SK-N-SH (cell line): ENCODE measurements at regions not wholly inside any gene's neighbourhood (a gene's known extent, or its start where the extent isn't known, plus 50 kb on each side); places are given as distances from the start of the nearest gene placed in this dataset.

Experiments used
- CTCF ChIA-PET: fragments of 300-600, 350-600 bp; formaldehyde crosslinking; extraction: SDS; loops from one replicate; lab custom pipeline; 2021; lab: Yijun Ruan, JAX
- POLR2A ChIA-PET: fragments of 350-600 bp; sonication (Branson Sonifier 250); formaldehyde crosslinking; extraction: SDS; loops from one replicate; lab custom pipeline; 2020; ENCODE audit warnings: antibody characterized with exemption, inconsistent platforms; lab: Yijun Ruan, JAX
- DNase-seq: peaks from one replicate; pipeline ENCODE4 v3.0.0; 2012
- H2AFZ ChIP-seq: fragments of 200-600 bp; sonication (generic); 2 replicates; pipeline ENCODE4 v1.8.1; 2016; ENCODE audit warnings: antibody characterized with exemption, mild to moderate bottlenecking, low read depth
- H3F3A ChIP-seq: fragments of 200-600 bp; sonication (generic); replicated peaks from 2 replicates; pipeline ENCODE3; 2016; ENCODE audit warnings: antibody characterized with exemption, mild to moderate bottlenecking; ENCODE audit not compliant: insufficient read depth
- H3K27ac ChIP-seq, 2 experiments: fragments of 200-500 bp in 1 of 2; fragments of 200-600 bp in 1 of 2; sonication (Bioruptor generic) in 1 of 2; sonication (generic), shearing (Covaris generic) in 1 of 2; 2 replicates each; pipeline versions ENCODE4 v1.5.1 to v1.6.1; 2014 to 2016; ENCODE audit warnings: low read depth in 2 of 2, inconsistent platforms in 1 of 2, low read length in 1 of 2, mild to moderate bottlenecking in 1 of 2, mixed read lengths in 1 of 2
- H3K27me3 ChIP-seq: fragments of 200-600 bp; sonication (generic), shearing (Covaris generic); 2 replicates; pipeline ENCODE4 v1.6.1; 2016; ENCODE audit warnings: mixed run types; ENCODE audit not compliant: insufficient read depth
- H3K36me3 ChIP-seq, 2 experiments: fragments of 200-500 bp in 1 of 2; fragments of 200-600 bp in 1 of 2; sonication (Bioruptor generic) in 1 of 2; sonication (generic) in 1 of 2; replicated peaks in 1 of 2; 2 replicates each; pipeline versions ENCODE3 to v1.5.1; 2014 to 2016; ENCODE audit warnings: low read length in 1 of 2, mild to moderate bottlenecking in 1 of 2; ENCODE audit not compliant: insufficient read depth in 2 of 2, control insufficient read depth in 1 of 2
- H3K4me1 ChIP-seq, 2 experiments: fragments of 200-500 bp in 1 of 2; fragments of 200-600 bp in 1 of 2; sonication (Bioruptor generic) in 1 of 2; sonication (generic), shearing (Covaris generic) in 1 of 2; 2 replicates each; pipeline versions ENCODE4 v1.5.1 to v1.6.1; 2014 to 2016; ENCODE audit warnings: low read depth in 1 of 2, low read length in 1 of 2, mixed run types in 1 of 2; ENCODE audit not compliant: insufficient read depth in 2 of 2, control insufficient read depth in 1 of 2
- H3K4me2 ChIP-seq: fragments of 200-600 bp; sonication (generic), shearing (Covaris generic); 2 replicates; pipeline ENCODE4 v1.6.1; 2017; ENCODE audit warnings: mixed run types
- H3K4me3 ChIP-seq, 2 experiments: fragments of 200-500 bp in 1 of 2; fragments of 200-600 bp in 1 of 2; sonication (Bioruptor generic) in 1 of 2; sonication (generic), shearing (Covaris generic) in 1 of 2; 2 replicates each; pipeline versions ENCODE4 v1.5.1 to v1.8.1; 2014 to 2016; ENCODE audit warnings: low read depth in 2 of 2, inconsistent platforms in 1 of 2, low read length in 1 of 2, mild to moderate bottlenecking in 1 of 2, mixed read lengths in 1 of 2, moderate library complexity in 1 of 2
- H3K79me2 ChIP-seq: fragments of 200-600 bp; sonication (generic); 2 replicates; pipeline ENCODE4 v1.8.1; 2017; ENCODE audit warnings: mild to moderate bottlenecking; ENCODE audit not compliant: insufficient read depth
- H3K9ac ChIP-seq: fragments of 200-600 bp; sonication (generic); 2 replicates; pipeline ENCODE4 v1.6.1; 2017; ENCODE audit warnings: mixed run types
- H3K9me2 ChIP-seq: fragments of 200-600 bp; sonication (generic); 2 replicates; pipeline ENCODE4 v1.6.1; 2017; ENCODE audit warnings: mixed run types
- H3K9me3 ChIP-seq: fragments of 200-600 bp; sonication (generic); 2 replicates; pipeline ENCODE4 v1.6.1; 2017; ENCODE audit warnings: mixed run types, mild to moderate bottlenecking, moderate library complexity
- H4K20me1 ChIP-seq: fragments of 200-600 bp; sonication (generic); 2 replicates; pipeline ENCODE4 v1.6.1; 2017; ENCODE audit warnings: mild to moderate bottlenecking, mixed run types; ENCODE audit not compliant: insufficient read depth
- CHD2 ChIP-seq: fragments of 150-350 bp; IDR thresholded peaks from 2 replicates; pipeline ENCODE4 v1.6.1; 2018; ENCODE audit warnings: low read length; ENCODE audit not compliant: partially characterized antibody
- CTCF ChIP-seq: fragments of 200-600 bp; sonication (generic); IDR thresholded peaks from 2 replicates; pipeline ENCODE4 v1.6.1; 2017; ENCODE audit warnings: antibody characterized with exemption, mild to moderate bottlenecking, moderate library complexity
- ELF1 ChIP-seq: IDR thresholded peaks from 2 replicates; pipeline ENCODE4 v1.4.0; 2012
- EZH2phosphoT487 ChIP-seq: fragments of 200-600 bp; sonication (generic); IDR thresholded peaks from 2 replicates; pipeline ENCODE4 v1.6.1; 2017; ENCODE audit warnings: low read depth, mixed run types, mild to moderate bottlenecking, antibody characterized with exemption, moderate library complexity, borderline replicate concordance
- FOSL2 ChIP-seq: IDR thresholded peaks from 2 replicates; pipeline ENCODE4 v1.4.0; 2012; ENCODE audit warnings: low read depth, mild to moderate bottlenecking, moderate library complexity, borderline replicate concordance
- FOXM1 ChIP-seq: IDR thresholded peaks from 2 replicates; pipeline ENCODE4 v1.4.0; 2012; ENCODE audit warnings: low read depth, mild to moderate bottlenecking
- JUND ChIP-seq: IDR thresholded peaks from 2 replicates; pipeline ENCODE4 v1.4.0; 2012
- MXI1 ChIP-seq: IDR thresholded peaks from 2 replicates; pipeline ENCODE4 v1.6.1; 2012; ENCODE audit warnings: mild to moderate bottlenecking, low read depth, low read length, improper control_type of control experiment
- NRF1 ChIP-seq: IDR thresholded peaks from 2 replicates; pipeline ENCODE4 v1.6.1; 2012; ENCODE audit warnings: low read depth, mild to moderate bottlenecking, low read length
- RAD21 ChIP-seq: IDR thresholded peaks from 2 replicates; pipeline ENCODE4 v1.6.1; 2012; ENCODE audit warnings: mild to moderate bottlenecking, low read length
- RCOR1 ChIP-seq: fragments of 150-350 bp; IDR thresholded peaks from 2 replicates; pipeline ENCODE4 v1.6.1; 2017; ENCODE audit warnings: antibody characterized with exemption, low read length
- REST ChIP-seq: IDR thresholded peaks from 2 replicates; pipeline ENCODE4 v1.6.1; 2012; ENCODE audit warnings: mild to moderate bottlenecking, low read depth, low read length, moderate library complexity
- RFX5 ChIP-seq: IDR thresholded peaks from 2 replicates; pipeline ENCODE4 v1.6.1; 2012; ENCODE audit warnings: mild to moderate bottlenecking, improper control_type of control experiment, low read length
- RXRA ChIP-seq: IDR thresholded peaks from 2 replicates; pipeline ENCODE4 v1.4.0; 2012; ENCODE audit warnings: low read depth, mild to moderate bottlenecking, borderline replicate concordance
- TAF1 ChIP-seq: IDR thresholded peaks from 2 replicates; pipeline ENCODE4 v1.6.1; 2012; ENCODE audit warnings: low read depth, mild to moderate bottlenecking, low read length, moderate library complexity, borderline replicate concordance
- TCF12 ChIP-seq: IDR thresholded peaks from 2 replicates; pipeline ENCODE4 v1.4.0; 2012
- TEAD4 ChIP-seq: IDR thresholded peaks from 2 replicates; pipeline ENCODE4 v1.4.0; 2012; ENCODE audit warnings: mild to moderate bottlenecking, borderline replicate concordance; ENCODE audit not compliant: insufficient read depth
- USF1 ChIP-seq: IDR thresholded peaks from 2 replicates; pipeline ENCODE4 v1.4.0; 2012; ENCODE audit warnings: low read depth, borderline replicate concordance
- ZBTB33 ChIP-seq: IDR thresholded peaks from 2 replicates; pipeline ENCODE4 v1.4.0; 2012; ENCODE audit warnings: low read depth, borderline replicate concordance
- WGBS: methylation state at CpG from one replicate; pipeline ENCODE4 v1.1.6; 2017; ENCODE audit warnings: low lambda C conversion rate; 5-methylcytosine and 5-hydroxymethylcytosine counted together

GRCh38 chr16:65700596-65700995 is 578.7 kb upstream of the CDH11 start:
- TF ChIP-seq CHD2 (no peak), MXI1 (no peak), NRF1 (no peak), FOSL2 (no peak), FOXM1 (no peak), EZH2phosphoT487 (no peak), JUND (no peak)
- H3K79me2 ChIP-seq, result no peaks in the 10 kb centered on the region
- no peaks in the 10 kb centered on the region for H4K20me1 ChIP-seq
- H3K4me1 ChIP-seq, result peaks cover 16 to 19% of the 10 kb centered on the region in 2 experiments; a peak in 3 of 4 replicates
- H3K27me3 ChIP-seq, result no peaks in the 10 kb centered on the region
- no peak overlapping the region for H3K4me3 ChIP-seq
- POLR2A ChIA-PET, result no interaction called here
- H3K36me3 ChIP-seq, result no peaks in the 10 kb centered on the region
- 35% methylated on average over 2 of the region's 2 CpGs for WGBS
- H3K27ac ChIP-seq, result no peak overlapping the region
- H3K9me2 ChIP-seq, result no peaks in the 10 kb centered on the region
- CTCF ChIA-PET, result interaction anchor here (0.7 kb wide), 1 partner anchor 34 kb away, joined by 3 read pairs; no protein-coding TSS in a partner anchor
- H2AFZ ChIP-seq, result no peak overlapping the region
- H3K9ac ChIP-seq, result no peak overlapping the region
- no peak for DNase-seq
- no peaks in the 10 kb centered on the region for H3F3A ChIP-seq
- no peaks in the 10 kb centered on the region for H3K9me3 ChIP-seq
- no peak overlapping the region for H3K4me2 ChIP-seq

GRCh38 chr16:65698791-65699321 is 577.0 kb upstream of the CDH11 start:
- no peaks in the 10 kb centered on the region for H3K79me2 ChIP-seq
- peaks cover 16 to 19% of the 10 kb centered on the region in 2 experiments; a peak in 3 of 4 replicates for H3K4me1 ChIP-seq
- peak overlapping the region in 1 of 2 experiments; percentile 12; a peak in 2 of 4 replicates for H3K27ac ChIP-seq
- H3F3A ChIP-seq, result no peaks in the 10 kb centered on the region
- ChIA-PET CTCF (no interaction called here), POLR2A (no interaction called here)
- no peak for DNase-seq
- no peaks in the 10 kb centered on the region for H3K9me2 ChIP-seq
- 20% methylated on average over 4 of the region's 4 CpGs for WGBS
- H3K4me3 ChIP-seq, result no peak overlapping the region
- H4K20me1 ChIP-seq, result no peaks in the 10 kb centered on the region
- no peak overlapping the region for H3K9ac ChIP-seq
- H3K36me3 ChIP-seq, result no peaks in the 10 kb centered on the region
- H2AFZ ChIP-seq, result peak overlapping the region; percentile 63
- no peaks in the 10 kb centered on the region for H3K27me3 ChIP-seq
- H3K4me2 ChIP-seq, result 0 out of 2 replicates have a peak overlapping the region, but pooled peaks have one; percentile 29
- no peaks in the 10 kb centered on the region for H3K9me3 ChIP-seq
- TF ChIP-seq RCOR1, result no peak
- no peak for TF ChIP-seq TEAD4
- TF ChIP-seq JUND, result no peak
- TF ChIP-seq TCF12, result no peak
- no peak for TF ChIP-seq RAD21
- TF ChIP-seq RFX5, result no peak
- no peak for TF ChIP-seq ZBTB33
- TF ChIP-seq NRF1, result no peak
- no peak for TF ChIP-seq REST
- TF ChIP-seq CTCF, result no peak
- no peak for TF ChIP-seq USF1
- TF ChIP-seq RXRA, result no peak
- no peak for TF ChIP-seq EZH2phosphoT487
- no peak for TF ChIP-seq ELF1
- no peak for TF ChIP-seq FOSL2
- no peak for TF ChIP-seq TAF1
